Fibroblast of lung (primary cell): ENCODE measurements at regions not wholly inside any gene's neighbourhood (a gene's known extent, or its start where the extent isn't known, plus 50 kb on each side); places are given as distances from the start of the nearest gene placed in this dataset.

Experiments used
- DNase-seq, 2 donors: peaks; one replicate each; pipeline versions ENCODE4 v3.0.0 to v3.0.0-alpha.2; 2010; ENCODE audit warnings: low read depth in 2 of 2
- H2AFZ ChIP-seq: 2 replicates; pipeline ENCODE4 v1.5.1; 2012; ENCODE audit warnings: low read length, control low read depth, inconsistent platforms
- H3K27ac ChIP-seq: 2 replicates; pipeline ENCODE4 v1.5.1; 2011; ENCODE audit warnings: low read length, control low read depth; ENCODE audit not compliant: insufficient read depth
- H3K27me3 ChIP-seq: 2 replicates; pipeline ENCODE4 v1.5.1; 2011; ENCODE audit warnings: mild to moderate bottlenecking, low read length; ENCODE audit not compliant: control insufficient read depth, insufficient read depth
- H3K36me3 ChIP-seq: 2 replicates; pipeline ENCODE4 v1.5.1; 2011; ENCODE audit warnings: low read length; ENCODE audit not compliant: control insufficient read depth, insufficient read depth
- H3K4me1 ChIP-seq: 2 replicates; pipeline ENCODE4 v1.5.1; 2011; ENCODE audit warnings: low read length; ENCODE audit not compliant: control insufficient read depth, insufficient read depth; ENCODE audit errors: extremely low read depth
- H3K4me2 ChIP-seq: 2 replicates; pipeline ENCODE4 v1.5.1; 2011; ENCODE audit warnings: low read length, control low read depth; ENCODE audit not compliant: insufficient read depth; ENCODE audit errors: extremely low read depth
- H3K4me3 ChIP-seq, 4 experiments: fragments of 200-600 bp in 1 of 4; sonication (generic) in 1 of 4; replicated peaks in 1 of 4; 2 replicates each; pipeline ENCODE4 v1.5.1; 2011 to 2016; ENCODE audit warnings: low read length in 4 of 4, low read depth in 3 of 4, mild to moderate bottlenecking in 3 of 4, control low read depth in 2 of 4, inconsistent platforms in 1 of 4, mixed read lengths in 1 of 4; ENCODE audit not compliant: insufficient read depth in 1 of 4; ENCODE audit errors: control extremely low read depth in 1 of 4
- H3K79me2 ChIP-seq: 2 replicates; pipeline ENCODE4 v1.5.1; 2012; ENCODE audit warnings: mild to moderate bottlenecking, low read length, inconsistent platforms; ENCODE audit not compliant: control insufficient read depth, insufficient read depth
- H3K9ac ChIP-seq: 2 replicates; pipeline ENCODE4 v1.5.1; 2011; ENCODE audit warnings: mild to moderate bottlenecking, low read length, control low read depth; ENCODE audit not compliant: insufficient read depth
- H3K9me3 ChIP-seq: 2 replicates; pipeline ENCODE4 v1.5.1; 2012; ENCODE audit warnings: low read depth, low read length; ENCODE audit not compliant: control insufficient read depth, insufficient read depth
- H4K20me1 ChIP-seq: 2 replicates; pipeline ENCODE4 v1.5.1; 2011; ENCODE audit warnings: low read length; ENCODE audit not compliant: control insufficient read depth, insufficient read depth; ENCODE audit errors: extremely low read depth
- EZH2 ChIP-seq: IDR thresholded peaks from 2 replicates; pipeline ENCODE4 v1.5.1; 2012; ENCODE audit warnings: low read length, control low read depth, mild to moderate bottlenecking; ENCODE audit errors: missing control alignments
- TF ChIP-seq, protein P1 (sequence below), 2 donors: IDR thresholded peaks in 1 of 2; conservative IDR thresholded peaks in 1 of 2; 1 replicate in 1 of 2; 2 replicates in 1 of 2; pipeline ENCODE4 v1.5.1; 2011 to 2012; ENCODE audit warnings: low read length in 2 of 2, control low read depth in 1 of 2, inconsistent platforms in 1 of 2, low read depth in 1 of 2, mild to moderate bottlenecking in 1 of 2

DNA sequence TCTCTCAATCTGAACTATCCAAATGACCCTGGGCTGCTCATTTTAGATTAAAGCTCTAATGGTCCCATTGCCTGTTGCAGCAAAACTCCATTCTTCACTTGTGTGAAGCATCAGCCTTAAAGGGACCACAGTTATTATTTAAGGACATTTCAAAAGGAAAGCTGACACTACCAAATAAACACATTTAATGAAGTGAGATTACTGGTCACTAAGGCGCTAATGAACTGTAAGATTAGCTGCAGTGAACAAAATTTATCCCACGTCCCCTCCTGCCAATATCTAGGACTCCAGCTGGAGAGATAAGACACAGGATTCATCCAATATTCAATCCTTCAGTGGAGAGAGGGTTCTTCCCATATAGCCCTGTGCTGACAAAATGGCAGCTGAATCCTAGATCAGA is 1029.2 kb upstream of the SEL1L start:
- TF ChIP-seq, protein P1, sequence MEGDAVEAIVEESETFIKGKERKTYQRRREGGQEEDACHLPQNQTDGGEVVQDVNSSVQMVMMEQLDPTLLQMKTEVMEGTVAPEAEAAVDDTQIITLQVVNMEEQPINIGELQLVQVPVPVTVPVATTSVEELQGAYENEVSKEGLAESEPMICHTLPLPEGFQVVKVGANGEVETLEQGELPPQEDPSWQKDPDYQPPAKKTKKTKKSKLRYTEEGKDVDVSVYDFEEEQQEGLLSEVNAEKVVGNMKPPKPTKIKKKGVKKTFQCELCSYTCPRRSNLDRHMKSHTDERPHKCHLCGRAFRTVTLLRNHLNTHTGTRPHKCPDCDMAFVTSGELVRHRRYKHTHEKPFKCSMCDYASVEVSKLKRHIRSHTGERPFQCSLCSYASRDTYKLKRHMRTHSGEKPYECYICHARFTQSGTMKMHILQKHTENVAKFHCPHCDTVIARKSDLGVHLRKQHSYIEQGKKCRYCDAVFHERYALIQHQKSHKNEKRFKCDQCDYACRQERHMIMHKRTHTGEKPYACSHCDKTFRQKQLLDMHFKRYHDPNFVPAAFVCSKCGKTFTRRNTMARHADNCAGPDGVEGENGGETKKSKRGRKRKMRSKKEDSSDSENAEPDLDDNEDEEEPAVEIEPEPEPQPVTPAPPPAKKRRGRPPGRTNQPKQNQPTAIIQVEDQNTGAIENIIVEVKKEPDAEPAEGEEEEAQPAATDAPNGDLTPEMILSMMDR (conservative IDR thresholded peaks at IDR 0.05 in 1 of 2, IDR thresholded peaks at IDR 0.05 in 1 of 2; ENCODE audit: low read depth in 1 of 2, low read length in 2 of 2), result no peak
- TF ChIP-seq EZH2, result no peak

DNA sequence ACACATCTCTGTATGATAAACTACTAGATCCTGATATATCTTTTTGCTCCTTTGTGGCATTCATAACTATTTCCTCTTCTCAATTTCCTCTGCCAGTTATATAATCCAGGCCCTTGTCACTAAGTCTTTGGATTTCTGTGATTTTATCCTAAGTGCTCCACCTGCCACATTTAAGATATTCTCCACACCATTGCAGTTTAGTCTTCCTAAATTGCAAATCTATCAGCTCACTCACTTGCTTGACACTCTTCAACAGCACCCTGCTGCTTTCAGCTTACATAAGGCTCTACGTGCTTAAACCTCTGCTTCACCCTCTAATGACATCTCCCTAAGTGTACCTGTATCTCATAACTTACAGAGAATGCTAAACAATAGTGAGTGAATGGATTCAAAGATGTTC is 1032.2 kb upstream of the SEL1L start:
- Histone ChIP-seq H3K4me3 (no peak overlapping the region), H3K79me2 (no peaks in the 10 kb centered on the region), H2AFZ (no peak overlapping the region), H3K27me3 (no peaks in the 10 kb centered on the region), H3K4me1 (no peaks in the 10 kb centered on the region), H4K20me1 (no peaks in the 10 kb centered on the region), H3K9me3 (no peaks in the 10 kb centered on the region), H3K4me2 (no peak overlapping the region), H3K9ac (no peak overlapping the region), H3K27ac (no peak overlapping the region), H3K36me3 (no peaks in the 10 kb centered on the region)
- TF ChIP-seq, protein P1 (conservative IDR thresholded peaks at IDR 0.05 in 1 of 2, IDR thresholded peaks at IDR 0.05 in 1 of 2; ENCODE audit: low read depth in 1 of 2, low read length in 2 of 2), result no peak
- TF ChIP-seq EZH2, result no peak
- DNase-seq, result no peak

More for the DNA sequence above, 1029.2 kb upstream of the SEL1L start:
- Histone ChIP-seq H3K9me3 (no peaks in the 10 kb centered on the region), H4K20me1 (no peaks in the 10 kb centered on the region), H2AFZ (no peak overlapping the region), H3K4me1 (no peaks in the 10 kb centered on the region), H3K27me3 (no peaks in the 10 kb centered on the region), H3K79me2 (no peaks in the 10 kb centered on the region), H3K27ac (no peak overlapping the region), H3K4me2 (no peak overlapping the region), H3K9ac (no peak overlapping the region), H3K4me3 (no peak overlapping the region), H3K36me3 (no peaks in the 10 kb centered on the region)
- no peak for DNase-seq

DNA sequence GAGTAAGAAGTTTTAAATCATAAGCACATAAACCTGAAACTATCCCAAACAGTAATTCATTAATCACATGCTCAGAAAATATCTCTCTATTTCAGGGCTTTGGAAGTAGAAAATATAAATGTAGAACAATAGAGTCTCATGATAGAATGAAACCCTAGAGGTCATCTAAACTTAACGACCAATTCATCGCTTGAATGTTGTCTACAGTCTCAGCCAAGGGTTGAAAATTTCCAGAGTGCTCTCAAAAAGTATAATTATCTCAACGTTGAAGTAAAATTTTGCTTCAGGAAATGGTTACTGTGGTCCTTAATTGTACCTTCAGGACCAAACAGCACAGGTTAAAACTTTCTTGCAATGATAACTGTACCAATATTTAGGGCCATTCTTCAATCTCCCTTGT is 1053.6 kb upstream of the SEL1L start:
- Histone ChIP-seq H3K4me1 (no peaks in the 10 kb centered on the region), H3K27me3 (no peaks in the 10 kb centered on the region), H3K27ac (no peak overlapping the region), H3K9ac (no peak overlapping the region), H3K79me2 (no peaks in the 10 kb centered on the region), H3K9me3 (no peaks in the 10 kb centered on the region), H4K20me1 (no peaks in the 10 kb centered on the region), H2AFZ (no peak overlapping the region), H3K4me2 (no peak overlapping the region), H3K36me3 (no peaks in the 10 kb centered on the region), H3K4me3 (no peak overlapping the region)
- TF ChIP-seq EZH2, result no peak
- TF ChIP-seq, protein P1 (conservative IDR thresholded peaks at IDR 0.05 in 1 of 2, IDR thresholded peaks at IDR 0.05 in 1 of 2; ENCODE audit: low read depth in 1 of 2, low read length in 2 of 2), result no peak
- no peak for DNase-seq
